SK-N-SH (cell line): ENCODE measurements at regions not wholly inside any gene's neighbourhood (a gene's known extent, or its start where the extent isn't known, plus 50 kb on each side); places are given as distances from the start of the nearest gene placed in this dataset.

Source experiments
- CTCF ChIA-PET: fragments of 300-600, 350-600 bp; formaldehyde crosslinking; extraction: SDS; loops from one replicate; lab custom pipeline; 2021; lab: Yijun Ruan, JAX
- POLR2A ChIA-PET: fragments of 350-600 bp; sonication (Branson Sonifier 250); formaldehyde crosslinking; extraction: SDS; loops from one replicate; lab custom pipeline; 2020; ENCODE audit warnings: antibody characterized with exemption, inconsistent platforms; lab: Yijun Ruan, JAX
- DNase-seq: peaks from one replicate; pipeline ENCODE4 v3.0.0; 2012
- H2AFZ ChIP-seq: fragments of 200-600 bp; sonication (generic); 2 replicates; pipeline ENCODE4 v1.8.1; 2016; ENCODE audit warnings: antibody characterized with exemption, mild to moderate bottlenecking, low read depth
- H3F3A ChIP-seq: fragments of 200-600 bp; sonication (generic); replicated peaks from 2 replicates; pipeline ENCODE3; 2016; ENCODE audit warnings: antibody characterized with exemption, mild to moderate bottlenecking; ENCODE audit not compliant: insufficient read depth
- H3K27ac ChIP-seq, 2 experiments: fragments of 200-500 bp in 1 of 2; fragments of 200-600 bp in 1 of 2; sonication (Bioruptor generic) in 1 of 2; sonication (generic), shearing (Covaris generic) in 1 of 2; 2 replicates each; pipeline versions ENCODE4 v1.5.1 to v1.6.1; 2014 to 2016; ENCODE audit warnings: low read depth in 2 of 2, inconsistent platforms in 1 of 2, low read length in 1 of 2, mild to moderate bottlenecking in 1 of 2, mixed read lengths in 1 of 2
- H3K27me3 ChIP-seq: fragments of 200-600 bp; sonication (generic), shearing (Covaris generic); 2 replicates; pipeline ENCODE4 v1.6.1; 2016; ENCODE audit warnings: mixed run types; ENCODE audit not compliant: insufficient read depth
- H3K36me3 ChIP-seq, 2 experiments: fragments of 200-500 bp in 1 of 2; fragments of 200-600 bp in 1 of 2; sonication (Bioruptor generic) in 1 of 2; sonication (generic) in 1 of 2; replicated peaks in 1 of 2; 2 replicates each; pipeline versions ENCODE3 to v1.5.1; 2014 to 2016; ENCODE audit warnings: low read length in 1 of 2, mild to moderate bottlenecking in 1 of 2; ENCODE audit not compliant: insufficient read depth in 2 of 2, control insufficient read depth in 1 of 2
- H3K4me1 ChIP-seq, 2 experiments: fragments of 200-500 bp in 1 of 2; fragments of 200-600 bp in 1 of 2; sonication (Bioruptor generic) in 1 of 2; sonication (generic), shearing (Covaris generic) in 1 of 2; 2 replicates each; pipeline versions ENCODE4 v1.5.1 to v1.6.1; 2014 to 2016; ENCODE audit warnings: low read depth in 1 of 2, low read length in 1 of 2, mixed run types in 1 of 2; ENCODE audit not compliant: insufficient read depth in 2 of 2, control insufficient read depth in 1 of 2
- H3K4me2 ChIP-seq: fragments of 200-600 bp; sonication (generic), shearing (Covaris generic); 2 replicates; pipeline ENCODE4 v1.6.1; 2017; ENCODE audit warnings: mixed run types
- H3K4me3 ChIP-seq, 2 experiments: fragments of 200-500 bp in 1 of 2; fragments of 200-600 bp in 1 of 2; sonication (Bioruptor generic) in 1 of 2; sonication (generic), shearing (Covaris generic) in 1 of 2; 2 replicates each; pipeline versions ENCODE4 v1.5.1 to v1.8.1; 2014 to 2016; ENCODE audit warnings: low read depth in 2 of 2, inconsistent platforms in 1 of 2, low read length in 1 of 2, mild to moderate bottlenecking in 1 of 2, mixed read lengths in 1 of 2, moderate library complexity in 1 of 2
- H3K79me2 ChIP-seq: fragments of 200-600 bp; sonication (generic); 2 replicates; pipeline ENCODE4 v1.8.1; 2017; ENCODE audit warnings: mild to moderate bottlenecking; ENCODE audit not compliant: insufficient read depth
- H3K9ac ChIP-seq: fragments of 200-600 bp; sonication (generic); 2 replicates; pipeline ENCODE4 v1.6.1; 2017; ENCODE audit warnings: mixed run types
- H3K9me2 ChIP-seq: fragments of 200-600 bp; sonication (generic); 2 replicates; pipeline ENCODE4 v1.6.1; 2017; ENCODE audit warnings: mixed run types
- H3K9me3 ChIP-seq: fragments of 200-600 bp; sonication (generic); 2 replicates; pipeline ENCODE4 v1.6.1; 2017; ENCODE audit warnings: mixed run types, mild to moderate bottlenecking, moderate library complexity
- H4K20me1 ChIP-seq: fragments of 200-600 bp; sonication (generic); 2 replicates; pipeline ENCODE4 v1.6.1; 2017; ENCODE audit warnings: mild to moderate bottlenecking, mixed run types; ENCODE audit not compliant: insufficient read depth
- CHD2 ChIP-seq: fragments of 150-350 bp; IDR thresholded peaks from 2 replicates; pipeline ENCODE4 v1.6.1; 2018; ENCODE audit warnings: low read length; ENCODE audit not compliant: partially characterized antibody
- CTCF ChIP-seq: fragments of 200-600 bp; sonication (generic); IDR thresholded peaks from 2 replicates; pipeline ENCODE4 v1.6.1; 2017; ENCODE audit warnings: antibody characterized with exemption, mild to moderate bottlenecking, moderate library complexity
- EP300 ChIP-seq, 2 experiments: IDR thresholded peaks; 2 replicates each; pipeline versions ENCODE4 v1.4.0 to v1.6.1; 2012; ENCODE audit warnings: borderline replicate concordance in 1 of 2, low read depth in 1 of 2, low read length in 1 of 2
- FOSL2 ChIP-seq: IDR thresholded peaks from 2 replicates; pipeline ENCODE4 v1.4.0; 2012; ENCODE audit warnings: low read depth, mild to moderate bottlenecking, moderate library complexity, borderline replicate concordance
- FOXJ3 ChIP-seq: sonication (generic); formaldehyde crosslinking; IDR thresholded peaks from 2 replicates; pipeline ENCODE4 v1.5.1; 2020; ENCODE audit warnings: mild to moderate bottlenecking, missing genetic modification reagents
- FOXM1 ChIP-seq: IDR thresholded peaks from 2 replicates; pipeline ENCODE4 v1.4.0; 2012; ENCODE audit warnings: low read depth, mild to moderate bottlenecking
- GABPA ChIP-seq: IDR thresholded peaks from 2 replicates; pipeline ENCODE4 v1.4.0; 2012; ENCODE audit warnings: low read depth, mild to moderate bottlenecking
- GATA2 ChIP-seq: sonication (generic); formaldehyde crosslinking; IDR thresholded peaks from 2 replicates; pipeline ENCODE4 v1.5.0; 2020; ENCODE audit warnings: mild to moderate bottlenecking, missing genetic modification reagents
- JUND ChIP-seq: IDR thresholded peaks from 2 replicates; pipeline ENCODE4 v1.4.0; 2012
- MXI1 ChIP-seq: IDR thresholded peaks from 2 replicates; pipeline ENCODE4 v1.6.1; 2012; ENCODE audit warnings: mild to moderate bottlenecking, low read depth, low read length, improper control_type of control experiment
- NFIC ChIP-seq: IDR thresholded peaks from 2 replicates; pipeline ENCODE4 v1.4.0; 2012; ENCODE audit warnings: borderline replicate concordance
- NRF1 ChIP-seq: IDR thresholded peaks from 2 replicates; pipeline ENCODE4 v1.6.1; 2012; ENCODE audit warnings: low read depth, mild to moderate bottlenecking, low read length
- POLR2AphosphoS5 ChIP-seq: IDR thresholded peaks from 2 replicates; pipeline ENCODE4 v1.6.1; 2012; ENCODE audit warnings: low read depth, low read length
- RAD21 ChIP-seq: IDR thresholded peaks from 2 replicates; pipeline ENCODE4 v1.6.1; 2012; ENCODE audit warnings: mild to moderate bottlenecking, low read length
- RFX5 ChIP-seq: IDR thresholded peaks from 2 replicates; pipeline ENCODE4 v1.6.1; 2012; ENCODE audit warnings: mild to moderate bottlenecking, improper control_type of control experiment, low read length
- RXRA ChIP-seq: IDR thresholded peaks from 2 replicates; pipeline ENCODE4 v1.4.0; 2012; ENCODE audit warnings: low read depth, mild to moderate bottlenecking, borderline replicate concordance
- SIN3A ChIP-seq: IDR thresholded peaks from 2 replicates; pipeline ENCODE4 v1.6.1; 2012; ENCODE audit warnings: low read depth, mild to moderate bottlenecking, low read length, moderate library complexity, borderline replicate concordance
- TCF12 ChIP-seq: IDR thresholded peaks from 2 replicates; pipeline ENCODE4 v1.4.0; 2012
- TEAD4 ChIP-seq: IDR thresholded peaks from 2 replicates; pipeline ENCODE4 v1.4.0; 2012; ENCODE audit warnings: mild to moderate bottlenecking, borderline replicate concordance; ENCODE audit not compliant: insufficient read depth
- USF2 ChIP-seq: fragments of 150-350 bp; IDR thresholded peaks from 2 replicates; pipeline ENCODE4 v1.6.1; 2017; ENCODE audit warnings: antibody characterized with exemption, low read length, low read depth, borderline replicate concordance
- YY1 ChIP-seq: IDR thresholded peaks from 2 replicates; pipeline ENCODE4 v1.4.0; 2012; ENCODE audit warnings: low read depth, mild to moderate bottlenecking
- WGBS: methylation state at CpG from one replicate; pipeline ENCODE4 v1.1.6; 2017; ENCODE audit warnings: low lambda C conversion rate; 5-methylcytosine and 5-hydroxymethylcytosine counted together
- TF ChIP-seq, protein P1 (sequence below): IDR thresholded peaks from 2 replicates; pipeline ENCODE4; 2012

GRCh38 chr1:177706977-177707376 is 262.9 kb downstream of the SEC16B start:
- H4K20me1 ChIP-seq = no peaks in the 10 kb centered on the region
- H3K79me2 ChIP-seq = no peaks in the 10 kb centered on the region
- TF ChIP-seq NRF1 (no peak), NFIC (no peak), TCF12 (no peak), POLR2AphosphoS5 (no peak), JUND (no peak), RFX5 (no peak), YY1 (no peak), RXRA (no peak), USF2 (no peak), TEAD4 (no peak), CTCF (no peak), FOXJ3 (CRISPR knock-in tag) (no peak), RAD21 (no peak)
- ChIA-PET CTCF (no interaction called here), POLR2A (no interaction called here)
- H3K9ac ChIP-seq = no peak overlapping the region
- no peak for DNase-seq
- no peaks in the 10 kb centered on the region for H3K9me3 ChIP-seq
- no peaks in the 10 kb centered on the region for H3K9me2 ChIP-seq
- no peak overlapping the region for H3K4me2 ChIP-seq
- H3F3A ChIP-seq = no peaks in the 10 kb centered on the region
- no peaks in the 10 kb centered on the region for H3K4me1 ChIP-seq
- 27% methylated on average over 4 of the region's 4 CpGs for WGBS
- no peak overlapping the region for H2AFZ ChIP-seq
- H3K4me3 ChIP-seq = no peak overlapping the region
- H3K27ac ChIP-seq = no peak overlapping the region
- no peaks in the 10 kb centered on the region for H3K27me3 ChIP-seq
- no peaks in the 10 kb centered on the region for H3K36me3 ChIP-seq

DNA sequence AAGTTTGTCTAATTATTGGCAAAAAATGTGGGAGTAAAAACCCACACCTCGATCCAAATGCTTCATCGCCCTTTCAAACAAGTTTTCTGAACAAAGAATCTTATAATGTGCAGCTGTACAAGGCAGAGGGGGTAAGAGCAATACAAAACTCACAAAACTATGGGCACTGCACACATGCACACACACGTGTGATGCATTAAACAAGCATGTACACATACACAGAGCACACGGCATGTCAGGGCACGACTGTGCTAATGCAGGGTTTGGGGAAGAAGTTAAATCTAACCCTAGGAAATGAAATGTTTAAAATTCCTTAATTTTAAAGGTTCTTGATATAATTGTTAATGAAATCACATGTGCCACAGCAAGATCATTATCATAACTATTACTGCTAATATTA is 264.0 kb downstream of the SEC16B start:
- WGBS = 23% methylated on average over 5 of the region's 5 CpGs
- no peak overlapping the region for H3K4me2 ChIP-seq
- no peak for DNase-seq
- no peak overlapping the region for H3K4me3 ChIP-seq
- no peaks in the 10 kb centered on the region for H3K4me1 ChIP-seq
- H3F3A ChIP-seq = no peaks in the 10 kb centered on the region
- no peaks in the 10 kb centered on the region for H4K20me1 ChIP-seq
- no peaks in the 10 kb centered on the region for H3K79me2 ChIP-seq
- no peaks in the 10 kb centered on the region for H3K9me3 ChIP-seq
- H3K36me3 ChIP-seq = no peaks in the 10 kb centered on the region
- no peak overlapping the region for H2AFZ ChIP-seq
- TF ChIP-seq GABPA (no peak), TEAD4 (no peak), RAD21 (no peak), RFX5 (no peak), YY1 (no peak), CHD2 (no peak), FOXJ3 (CRISPR knock-in tag) (no peak), MXI1 (no peak), SIN3A (no peak), EP300 (IDR thresholded peaks at IDR 0.05; ENCODE audit: borderline replicate concordance in 1 of 2, low read depth in 1 of 2, low read length in 1 of 2) (no peak), RXRA (no peak), NRF1 (no peak), FOSL2 (no peak), FOXM1 (no peak), GATA2 (CRISPR knock-in tag) (no peak), CTCF (no peak), USF2 (no peak)
- TF ChIP-seq, protein P1, sequence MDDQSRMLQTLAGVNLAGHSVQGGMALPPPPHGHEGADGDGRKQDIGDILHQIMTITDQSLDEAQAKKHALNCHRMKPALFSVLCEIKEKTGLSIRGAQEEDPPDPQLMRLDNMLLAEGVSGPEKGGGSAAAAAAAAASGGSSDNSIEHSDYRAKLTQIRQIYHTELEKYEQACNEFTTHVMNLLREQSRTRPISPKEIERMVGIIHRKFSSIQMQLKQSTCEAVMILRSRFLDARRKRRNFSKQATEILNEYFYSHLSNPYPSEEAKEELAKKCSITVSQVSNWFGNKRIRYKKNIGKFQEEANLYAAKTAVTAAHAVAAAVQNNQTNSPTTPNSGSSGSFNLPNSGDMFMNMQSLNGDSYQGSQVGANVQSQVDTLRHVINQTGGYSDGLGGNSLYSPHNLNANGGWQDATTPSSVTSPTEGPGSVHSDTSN = no peak
- ChIA-PET POLR2A (no interaction called here), CTCF (interaction anchor here (0.9 kb wide), 1 partner anchor 196 kb away, joined by 3 read pairs; no protein-coding TSS in a partner anchor)
- no peaks in the 10 kb centered on the region for H3K27me3 ChIP-seq
- no peak overlapping the region for H3K9ac ChIP-seq
- H3K27ac ChIP-seq = no peak overlapping the region
- H3K9me2 ChIP-seq = no peaks in the 10 kb centered on the region
